Kidney (tissue), 13 donors: ENCODE measurements at regions not wholly inside any gene's neighbourhood (a gene's known extent, or its start where the extent isn't known, plus 50 kb on each side); places are given as distances from the start of the nearest gene placed in this dataset.

Source experiments
- DNase-seq, 5 donors: peaks; one replicate each; pipeline ENCODE4 v3.0.0-alpha.2; 2013 to 2020
- FAIRE-seq: peaks from 2 replicates; lab custom pipeline; 2012; peaks lifted over from hg19 to GRCh38; lab: Jason Lieb, UNC
- H3K27ac ChIP-seq, 2 donors: one replicate each; pipeline ENCODE4 v1.7.0; 2013; ENCODE audit warnings: low read depth in 2 of 2, low read length in 2 of 2, inconsistent platforms in 1 of 2
- H3K27me3 ChIP-seq: one replicate; pipeline ENCODE4 v1.7.1; 2013; ENCODE audit warnings: low read length, inconsistent platforms; ENCODE audit not compliant: control insufficient read depth, insufficient read depth
- H3K36me3 ChIP-seq, 3 donors: one replicate each; pipeline versions ENCODE4 v1.7.0 to v1.7.1; 2013; ENCODE audit warnings: low read length in 3 of 3, control low read depth in 1 of 3, inconsistent platforms in 1 of 3; ENCODE audit not compliant: insufficient read depth in 3 of 3, control insufficient read depth in 2 of 3
- H3K4me1 ChIP-seq, 3 donors: one replicate each; pipeline versions ENCODE4 v1.7.0 to v1.7.1; 2013; ENCODE audit warnings: low read length in 3 of 3, inconsistent platforms in 1 of 3, low read depth in 1 of 3; ENCODE audit not compliant: control insufficient read depth in 2 of 3, insufficient read depth in 2 of 3
- H3K4me3 ChIP-seq, 3 donors: one replicate each; pipeline versions ENCODE4 v1.7.0 to v1.8.1; 2013; ENCODE audit warnings: low read length in 3 of 3, control low read depth in 1 of 3, inconsistent platforms in 1 of 3
- H3K9ac ChIP-seq, 3 donors: one replicate each; pipeline versions ENCODE4 v1.7.0 to v1.7.1; 2013; ENCODE audit warnings: low read length in 3 of 3, control low read depth in 1 of 3, inconsistent platforms in 1 of 3
- H3K9me3 ChIP-seq, 3 donors: one replicate each; pipeline versions ENCODE4 v1.7.0 to v1.7.1; 2013; ENCODE audit warnings: low read length in 3 of 3, control low read depth in 1 of 3, inconsistent platforms in 1 of 3; ENCODE audit not compliant: control insufficient read depth in 2 of 3, insufficient read depth in 1 of 3
- intact Hi-C: fragments of 100-400 bp; cut with DNase I; formaldehyde crosslinking; loops from one replicate; pipeline ENCODE4 v1.11.1; 2022
- TF ChIP-seq, protein P1 (sequence below): IDR thresholded peaks from 3 replicates; pipeline ENCODE4 v1.5.1; 2012; ENCODE audit warnings: mild to moderate bottlenecking, moderate library complexity, borderline replicate concordance; ENCODE audit not compliant: insufficient read depth; ENCODE audit errors: extremely low read depth
- donor health status: control.
- donor health status: control.
- donor health status: control.
- donor health status: control.
- donor health status: control.
- donor health status: DM: yes; HTN: yes; CAD: no.
- donor health status: Normal renal cell carcinoma (clear cell type).

DNA sequence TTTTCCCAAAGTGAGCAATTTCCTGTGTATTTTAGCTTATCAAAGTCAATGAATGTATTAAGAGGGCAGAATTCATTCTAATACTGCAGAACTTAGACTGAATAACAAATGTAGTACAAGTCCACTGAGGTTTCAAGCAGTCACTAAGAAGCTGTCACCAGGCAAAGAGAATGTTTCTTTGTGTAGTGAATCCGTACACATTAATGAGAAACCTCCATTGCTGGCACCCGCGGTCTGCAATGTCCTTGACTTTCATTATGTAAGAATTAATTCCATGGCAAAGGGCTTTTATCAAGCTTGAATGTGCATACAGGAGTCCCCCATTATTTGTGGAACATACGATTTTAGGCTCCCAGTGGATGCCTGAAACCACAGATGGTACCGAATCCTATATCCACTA is 719.5 kb upstream of the TMPRSS15 start:
- Histone ChIP-seq H3K9ac (no peak overlapping the region), H3K4me1 (no peaks in the 10 kb centered on the region), H3K4me3 (no peak overlapping the region), H3K27me3 (no peaks in the 10 kb centered on the region), H3K36me3 (no peaks in the 10 kb centered on the region), H3K27ac (no peak overlapping the region), H3K9me3 (no peaks in the 10 kb centered on the region)
- intact Hi-C loops, result no loop called here
- TF ChIP-seq, protein P1, sequence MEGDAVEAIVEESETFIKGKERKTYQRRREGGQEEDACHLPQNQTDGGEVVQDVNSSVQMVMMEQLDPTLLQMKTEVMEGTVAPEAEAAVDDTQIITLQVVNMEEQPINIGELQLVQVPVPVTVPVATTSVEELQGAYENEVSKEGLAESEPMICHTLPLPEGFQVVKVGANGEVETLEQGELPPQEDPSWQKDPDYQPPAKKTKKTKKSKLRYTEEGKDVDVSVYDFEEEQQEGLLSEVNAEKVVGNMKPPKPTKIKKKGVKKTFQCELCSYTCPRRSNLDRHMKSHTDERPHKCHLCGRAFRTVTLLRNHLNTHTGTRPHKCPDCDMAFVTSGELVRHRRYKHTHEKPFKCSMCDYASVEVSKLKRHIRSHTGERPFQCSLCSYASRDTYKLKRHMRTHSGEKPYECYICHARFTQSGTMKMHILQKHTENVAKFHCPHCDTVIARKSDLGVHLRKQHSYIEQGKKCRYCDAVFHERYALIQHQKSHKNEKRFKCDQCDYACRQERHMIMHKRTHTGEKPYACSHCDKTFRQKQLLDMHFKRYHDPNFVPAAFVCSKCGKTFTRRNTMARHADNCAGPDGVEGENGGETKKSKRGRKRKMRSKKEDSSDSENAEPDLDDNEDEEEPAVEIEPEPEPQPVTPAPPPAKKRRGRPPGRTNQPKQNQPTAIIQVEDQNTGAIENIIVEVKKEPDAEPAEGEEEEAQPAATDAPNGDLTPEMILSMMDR, result no peak
- FAIRE-seq (no peak), DNase-seq (no peak)

DNA sequence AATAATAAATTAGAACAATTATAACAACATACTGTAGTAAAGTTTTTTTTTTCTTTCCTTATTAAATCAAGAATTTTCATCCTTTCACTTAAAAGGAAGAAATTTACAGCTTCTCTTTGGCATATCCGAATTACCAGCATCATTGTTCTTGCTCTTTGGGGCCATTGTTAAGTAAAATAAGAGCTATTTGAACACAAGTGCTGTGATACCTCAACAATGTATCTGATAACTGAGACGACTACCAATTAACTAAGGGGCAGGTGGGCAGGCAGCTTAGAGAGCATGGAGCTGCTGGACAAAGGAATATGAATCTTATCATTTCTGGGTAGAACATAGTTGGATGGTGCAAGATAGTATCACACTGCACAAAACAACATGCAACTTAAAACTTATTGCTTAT is 719.9 kb upstream of the TMPRSS15 start:
- TF ChIP-seq, protein P1, result no peak
- Histone ChIP-seq H3K9ac (no peak overlapping the region), H3K4me3 (no peak overlapping the region), H3K36me3 (no peaks in the 10 kb centered on the region), H3K4me1 (no peaks in the 10 kb centered on the region), H3K27ac (no peak overlapping the region), H3K9me3 (no peaks in the 10 kb centered on the region), H3K27me3 (no peaks in the 10 kb centered on the region)
- intact Hi-C loops, result no loop called here
- DNase-seq (no peak), FAIRE-seq (no peak)

DNA sequence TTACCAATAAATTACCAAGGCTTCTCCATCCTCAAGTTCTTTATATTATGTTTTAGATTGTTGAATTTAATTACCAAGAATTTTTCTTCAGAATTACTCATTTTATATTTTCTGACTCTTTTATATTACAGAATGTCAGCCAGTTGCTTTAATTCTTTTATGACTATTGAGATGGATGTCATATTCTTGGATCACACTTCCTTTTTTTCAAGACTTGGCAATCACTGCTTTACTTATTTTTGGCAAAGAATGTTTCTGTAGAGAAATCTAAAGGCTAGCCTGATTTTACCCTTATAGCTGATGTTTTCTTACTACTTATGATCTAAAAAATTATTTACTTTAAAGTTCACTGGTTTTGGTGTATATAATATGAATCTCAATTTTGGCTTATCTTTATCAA is 721.1 kb upstream of the TMPRSS15 start:
- H3K4me1 ChIP-seq, result no peaks in the 10 kb centered on the region
- H3K9me3 ChIP-seq, result no peaks in the 10 kb centered on the region
- no peak for DNase-seq
- H3K36me3 ChIP-seq, result no peaks in the 10 kb centered on the region
- no peak overlapping the region for H3K27ac ChIP-seq
- no peak overlapping the region for H3K9ac ChIP-seq
- TF ChIP-seq, protein P1, result no peak
- no peak for FAIRE-seq
- intact Hi-C loops, result no loop called here
- H3K4me3 ChIP-seq, result no peak overlapping the region
- H3K27me3 ChIP-seq, result no peaks in the 10 kb centered on the region

DNA sequence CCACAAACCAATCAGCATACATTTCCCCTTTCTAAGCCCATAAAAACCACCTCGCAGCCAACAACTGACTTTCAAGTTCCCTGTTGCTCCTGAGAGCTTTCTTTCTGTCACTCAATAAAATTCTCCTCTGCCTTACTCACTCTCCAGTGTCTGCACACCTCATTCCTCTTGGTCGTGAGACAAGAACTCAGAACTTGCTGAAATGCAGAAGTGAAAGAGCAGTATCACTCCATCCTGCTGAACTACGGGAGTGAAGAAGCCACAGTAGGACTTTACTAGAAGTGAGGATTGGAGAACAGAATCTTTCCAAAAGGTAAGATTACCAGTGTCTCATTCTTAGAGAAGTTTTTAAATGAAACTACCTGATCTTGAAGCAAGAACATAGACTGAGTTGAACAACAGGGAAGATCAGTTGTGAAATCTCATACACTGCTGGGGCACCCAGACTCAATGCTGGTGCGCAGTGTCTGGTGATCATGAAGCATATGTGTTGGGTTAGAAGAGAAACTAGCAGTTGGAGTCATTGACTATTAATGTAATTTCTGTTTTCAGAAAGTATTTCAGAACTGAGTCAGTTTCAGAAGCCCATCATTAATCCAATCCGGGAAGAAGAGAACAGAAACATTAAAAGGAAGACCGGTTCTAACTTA is 726.9 kb upstream of the TMPRSS15 start:
- DNase-seq, result no peak
- Histone ChIP-seq H3K9me3 (peaks cover 0 to 3% (median 0%) of the 10 kb centered on the region in 3 donors), H3K4me1 (no peaks in the 10 kb centered on the region), H3K27me3 (no peaks in the 10 kb centered on the region), H3K36me3 (no peaks in the 10 kb centered on the region), H3K27ac (no peak overlapping the region), H3K9ac (no peak overlapping the region), H3K4me3 (no peak overlapping the region)
- FAIRE-seq, result no peak
- intact Hi-C loops, result no loop called here
- TF ChIP-seq, protein P1, result no peak
